GM23248 (cell line): ENCODE measurements at regions not wholly inside any gene's neighbourhood (a gene's known extent, or its start where the extent isn't known, plus 50 kb on each side); places are given as distances from the start of the nearest gene placed in this dataset.

ENCODE experiments used
- EZH2 ChIP-seq: fragments of 200-600 bp; sonication (generic); IDR thresholded peaks from 2 replicates; pipeline ENCODE4 v1.6.1; 2018; ENCODE audit warnings: antibody characterized with exemption, mild to moderate bottlenecking; ENCODE audit not compliant: insufficient read depth, poor library complexity, severe bottlenecking
- EZH2phosphoT487 ChIP-seq: fragments of 200-600 bp; sonication (generic); IDR thresholded peaks from 2 replicates; pipeline ENCODE4 v1.6.1; 2018; ENCODE audit warnings: antibody characterized with exemption, moderate library complexity, mild to moderate bottlenecking, low read depth; ENCODE audit not compliant: insufficient read depth

DNA sequence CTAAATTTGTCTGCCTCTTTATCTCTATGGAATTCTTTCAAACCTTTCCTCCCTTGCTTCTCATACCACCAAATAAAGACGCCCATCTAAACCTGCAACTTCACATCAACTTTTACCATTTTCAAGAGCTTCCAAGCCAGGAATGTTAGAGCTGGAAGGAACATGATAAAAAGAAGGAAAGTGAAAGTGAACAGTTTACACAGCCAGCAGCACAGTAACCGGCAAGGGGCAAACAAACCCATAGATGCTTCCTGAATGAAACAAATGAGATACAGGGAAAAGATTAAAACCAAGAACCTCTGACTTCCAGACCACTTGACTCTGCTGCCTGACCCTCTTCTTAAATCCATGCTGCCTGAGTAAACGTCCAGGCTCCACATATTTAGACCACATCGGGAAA lies 231.1 kb upstream of the CA10 start:
- TF ChIP-seq EZH2, result no peak
- no peak for TF ChIP-seq EZH2phosphoT487
